Esophagus muscularis mucosa (tissue), 4 donors: ENCODE measurements at regions not wholly inside any gene's neighbourhood (a gene's known extent, or its start where the extent isn't known, plus 50 kb on each side); places are given as distances from the start of the nearest gene placed in this dataset.
A peak's percentile ranks its signal among the peaks of the same experiment; 100 is the strongest.

Source experiments
- DNase-seq: peaks from one replicate; pipeline ENCODE4 v3.0.0-alpha.2; 2017; ENCODE audit errors: extremely low spot score
- H3K27ac ChIP-seq, 4 donors: fragments of 200-600 bp; sonication (generic); replicated peaks in 1 of 4; 1 replicate in 3 of 4; 2 replicates in 1 of 4; pipeline ENCODE4 v1.5.1; 2016 to 2019; ENCODE audit warnings: mild to moderate bottlenecking in 1 of 4
- H3K27me3 ChIP-seq, 4 donors: fragments of 200-600 bp; sonication (generic); one replicate each; pipeline versions ENCODE4 v1.5.1 to v1.6.0; 2016 to 2019
- H3K36me3 ChIP-seq, 4 donors: fragments of 200-600 bp; sonication (generic); one replicate each; pipeline ENCODE4 v1.5.1; 2016 to 2019
- H3K4me1 ChIP-seq, 4 donors: fragments of 200-600 bp; sonication (generic); one replicate each; pipeline ENCODE4 v1.5.1; 2016 to 2019
- H3K4me3 ChIP-seq, 4 donors: fragments of 200-600 bp; sonication (generic); 1 replicate in 2 of 4; 2 replicates in 2 of 4; pipeline ENCODE4 v1.5.1; 2016 to 2019; ENCODE audit warnings: mild to moderate bottlenecking in 4 of 4, moderate library complexity in 1 of 4
- H3K9me3 ChIP-seq, 4 donors: fragments of 200-600 bp; sonication (generic); 1 replicate in 3 of 4; 2 replicates in 1 of 4; pipeline ENCODE4 v1.5.1; 2016 to 2019
- CTCF ChIP-seq, 3 experiments: fragments of 200-600 bp in 2 of 3; fragments of 450-650 bp in 1 of 3; sonication (generic) in 2 of 3; IDR thresholded peaks; one replicate each; pipeline ENCODE4 v1.5.1; 2017 to 2019; ENCODE audit warnings: antibody characterized with exemption in 3 of 3, mild to moderate bottlenecking in 2 of 3, moderate library complexity in 1 of 3
- EP300 ChIP-seq: sonication (generic); formaldehyde crosslinking; IDR thresholded peaks from one replicate; pipeline ENCODE4 v1.6.1; 2017; ENCODE audit warnings: antibody characterized with exemption
- POLR2A ChIP-seq: fragments of 450-650 bp; IDR thresholded peaks from one replicate; pipeline ENCODE4 v1.6.1; 2017; ENCODE audit warnings: antibody characterized with exemption, moderate library complexity, mild to moderate bottlenecking, low read depth
- POLR2AphosphoS5 ChIP-seq, 2 donors: sonication (generic); formaldehyde crosslinking; IDR thresholded peaks; one replicate each; pipeline ENCODE4 v1.6.1; 2017; ENCODE audit warnings: antibody characterized with exemption in 2 of 2
- WGBS: methylation state at CpG from one replicate; pipeline ENCODE4 v1.1.5; 2018; 5-methylcytosine and 5-hydroxymethylcytosine counted together
- intact Hi-C: fragments of 100-400 bp; cut with DNase I; formaldehyde crosslinking; loops from one replicate; pipeline ENCODE4 v1.15.1; 2023

DNA sequence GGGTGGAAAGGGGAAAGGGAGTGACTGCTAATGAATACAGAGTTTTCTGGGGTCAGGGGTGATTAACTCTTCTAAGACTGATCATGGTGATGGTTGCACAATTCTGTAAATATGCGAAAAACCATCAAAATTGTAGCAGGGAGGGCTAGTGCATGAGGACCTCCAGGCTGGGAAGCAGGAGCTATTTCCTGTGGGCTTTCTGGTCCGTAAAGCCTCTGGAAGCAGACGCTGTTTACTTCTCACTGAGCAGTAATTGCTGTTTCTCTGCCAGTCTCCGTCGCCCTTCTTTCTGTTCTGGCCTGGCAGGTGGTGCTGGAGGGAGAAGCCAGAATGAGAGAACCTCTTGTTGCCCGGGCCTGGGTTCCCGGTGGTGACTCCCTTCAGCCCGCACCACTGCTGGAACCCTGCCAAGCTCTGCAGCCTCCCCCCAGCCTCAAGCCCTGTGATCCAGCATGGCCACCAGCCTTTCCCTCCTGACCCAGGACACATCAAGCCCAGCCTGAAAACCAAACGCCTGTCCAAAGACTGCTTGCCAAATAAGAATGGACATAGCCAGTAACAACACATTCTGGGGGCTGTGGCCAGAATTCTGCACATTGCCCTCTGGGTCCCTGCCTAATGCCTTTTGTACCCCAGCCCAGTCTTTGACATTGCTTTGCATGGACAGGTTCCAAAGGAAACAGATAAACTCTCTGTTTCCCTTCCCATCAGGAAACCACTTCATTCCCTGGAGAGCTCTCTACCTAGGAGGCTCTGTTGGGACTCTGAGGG is 201.0 kb upstream of the NAV2 start:
- intact Hi-C loops = no loop called here
- H3K4me1 ChIP-seq = peaks cover 8 to 18% (median 13%) of the 10 kb centered on the region in 4 donors
- TF ChIP-seq CTCF (IDR thresholded peaks at IDR 0.05) (no peak), EP300 (no peak), POLR2A (no peak), POLR2AphosphoS5 (IDR thresholded peaks at IDR 0.05) (no peak)
- H3K27ac ChIP-seq = peak overlapping the region in 1 of 4 donors; percentile 33
- H3K9me3 ChIP-seq = no peaks in the 10 kb centered on the region
- no peak overlapping the region for H3K4me3 ChIP-seq
- H3K36me3 ChIP-seq = no peaks in the 10 kb centered on the region
- H3K27me3 ChIP-seq = peaks cover 0 to 19% (median 0%) of the 10 kb centered on the region in 4 donors
- 74% methylated on average over 9 of the region's 9 CpGs for WGBS
- no peak for DNase-seq

- Histone ChIP-seq H3K4me3 (no peak overlapping the region), H3K36me3 (no peaks in the 10 kb centered on the region), H3K27ac (peak overlapping the region in 1 of 4 donors; percentile 33), H3K9me3 (no peaks in the 10 kb centered on the region), H3K4me1 (peaks cover 8 to 18% (median 13%) of the 10 kb centered on the region in 4 donors), H3K27me3 (peaks cover 0 to 21% (median 0%) of the 10 kb centered on the region in 4 donors)
- WGBS = 67% methylated on average over 1 of the region's 1 CpG
- no peak for DNase-seq
- intact Hi-C loops = no loop called here
- TF ChIP-seq POLR2A (no peak), EP300 (no peak), POLR2AphosphoS5 (IDR thresholded peaks at IDR 0.05) (no peak), CTCF (IDR thresholded peaks at IDR 0.05) (no peak)
Measured at GRCh38 chr11:19511066-19511412, 201.6 kb upstream of the NAV2 start.

DNA sequence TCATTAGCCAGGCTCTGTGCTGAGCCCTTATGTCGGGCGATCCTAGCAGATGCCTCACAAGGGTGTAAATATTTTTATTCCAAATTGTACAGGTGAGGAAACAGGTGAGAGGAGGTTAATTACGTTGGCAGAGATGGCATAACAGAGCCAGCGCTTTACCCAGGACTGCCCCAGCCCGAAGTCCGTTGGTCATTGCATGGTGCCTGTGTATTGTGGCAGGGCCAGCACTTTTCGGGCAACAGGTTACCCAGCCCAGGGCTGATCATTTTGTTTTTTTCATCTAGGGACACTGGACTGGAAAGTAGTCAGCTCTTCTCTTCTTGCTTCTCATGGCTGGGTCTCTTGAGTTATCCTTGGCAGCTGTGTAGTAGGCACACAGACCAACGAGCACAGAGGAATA is 202.2 kb upstream of the NAV2 start:
- intact Hi-C loops = no loop called here
- Histone ChIP-seq H3K27me3 (peaks cover 0 to 24% (median 0%) of the 10 kb centered on the region in 4 donors), H3K9me3 (no peaks in the 10 kb centered on the region), H3K4me1 (peaks cover 8 to 18% (median 13%) of the 10 kb centered on the region in 4 donors), H3K4me3 (no peak overlapping the region), H3K36me3 (no peaks in the 10 kb centered on the region), H3K27ac (no peak overlapping the region)
- TF ChIP-seq EP300 (no peak), CTCF (IDR thresholded peaks at IDR 0.05) (no peak), POLR2AphosphoS5 (IDR thresholded peaks at IDR 0.05) (no peak), POLR2A (no peak)
- DNase-seq = no peak
- WGBS = 64% methylated on average over 7 of the region's 8 CpGs

GRCh38 chr11:19509215-19509614 is 203.4 kb upstream of the NAV2 start:
- no peak overlapping the region for H3K4me3 ChIP-seq
- 78% methylated on average over 4 of the region's 6 CpGs for WGBS
- DNase-seq = no peak
- intact Hi-C loops = no loop called here
- no peak for TF ChIP-seq EP300
- TF ChIP-seq POLR2A = no peak
- no peak for TF ChIP-seq POLR2AphosphoS5 (IDR thresholded peaks at IDR 0.05)
- TF ChIP-seq CTCF (IDR thresholded peaks at IDR 0.05) = no peak
- peaks cover 8 to 18% (median 13%) of the 10 kb centered on the region in 4 donors for H3K4me1 ChIP-seq
- no peaks in the 10 kb centered on the region for H3K36me3 ChIP-seq
- no peak overlapping the region for H3K27ac ChIP-seq
- no peaks in the 10 kb centered on the region for H3K9me3 ChIP-seq
- H3K27me3 ChIP-seq = peaks cover 0 to 24% (median 0%) of the 10 kb centered on the region in 4 donors

DNA sequence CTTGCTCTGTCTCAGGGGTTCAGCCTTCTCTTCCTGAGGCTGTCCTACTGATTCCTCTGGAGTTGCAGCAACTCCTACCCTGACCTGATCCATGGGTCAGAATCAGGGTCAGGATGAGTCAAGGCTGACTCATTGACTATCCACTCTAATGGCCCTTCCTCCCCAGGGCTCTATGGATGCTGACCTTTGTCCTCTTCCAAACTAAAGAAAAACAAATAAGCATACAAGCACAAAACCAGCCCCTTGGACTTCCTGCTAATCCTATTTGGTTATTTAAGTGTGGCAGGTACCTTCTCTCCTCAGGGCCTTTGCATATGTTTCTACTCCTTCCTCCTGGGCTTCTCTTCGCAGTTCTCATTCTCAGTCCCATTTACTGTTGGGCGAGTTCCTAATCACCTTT is 204.5 kb upstream of the NAV2 start:
- H3K27me3 ChIP-seq = peaks cover 0 to 24% (median 0%) of the 10 kb centered on the region in 4 donors
- no peak for TF ChIP-seq EP300
- TF ChIP-seq POLR2A = no peak
- TF ChIP-seq CTCF (IDR thresholded peaks at IDR 0.05) = no peak
- no peak for TF ChIP-seq POLR2AphosphoS5 (IDR thresholded peaks at IDR 0.05)
- WGBS = 91% methylated on average over 2 of the region's 2 CpGs
- H3K4me1 ChIP-seq = peaks cover 8 to 18% (median 13%) of the 10 kb centered on the region in 4 donors
- intact Hi-C loops = no loop called here
- no peak for DNase-seq
- H3K27ac ChIP-seq = no peak overlapping the region
- H3K36me3 ChIP-seq = no peaks in the 10 kb centered on the region
- H3K9me3 ChIP-seq = no peaks in the 10 kb centered on the region
- no peak overlapping the region for H3K4me3 ChIP-seq
